Suprapubic skin (tissue), 4 donors: ENCODE measurements at regions not wholly inside any gene's neighbourhood (a gene's known extent, or its start where the extent isn't known, plus 50 kb on each side); places are given as distances from the start of the nearest gene placed in this dataset.

Experiments
- DNase-seq, 2 donors: peaks; one replicate each; pipeline ENCODE4 v3.0.0-alpha.2; 2019; ENCODE audit warnings: low spot score in 2 of 2
- H3K27ac ChIP-seq: fragments of 200-600 bp; sonication (generic); one replicate; pipeline ENCODE4 v1.5.1; 2019
- H3K27me3 ChIP-seq: fragments of 200-600 bp; sonication (generic); one replicate; pipeline ENCODE4 v1.5.1; 2019
- H3K36me3 ChIP-seq: fragments of 200-600 bp; sonication (generic); one replicate; pipeline ENCODE4 v1.5.1; 2019
- H3K4me1 ChIP-seq: fragments of 200-600 bp; sonication (generic); one replicate; pipeline ENCODE4 v1.5.1; 2019
- H3K4me3 ChIP-seq: fragments of 200-600 bp; sonication (generic); one replicate; pipeline ENCODE4 v1.5.1; 2019; ENCODE audit warnings: mild to moderate bottlenecking
- H3K9me3 ChIP-seq: fragments of 200-600 bp; sonication (generic); one replicate; pipeline ENCODE4 v1.5.1; 2019
- CTCF ChIP-seq, 2 donors: fragments of 200-600 bp in 1 of 2; fragments of 450-650 bp in 1 of 2; sonication (generic) in 1 of 2; IDR thresholded peaks; one replicate each; pipeline ENCODE4 v1.5.1; 2016 to 2019; ENCODE audit warnings: antibody characterized with exemption in 2 of 2, mild to moderate bottlenecking in 1 of 2, moderate library complexity in 1 of 2
- EP300 ChIP-seq: sonication (generic); formaldehyde crosslinking; IDR thresholded peaks from one replicate; pipeline ENCODE4 v1.6.1; 2017; ENCODE audit warnings: antibody characterized with exemption
- POLR2A ChIP-seq, 2 donors: fragments of 450-650 bp; IDR thresholded peaks; one replicate each; pipeline ENCODE4 v1.6.1; 2017; ENCODE audit warnings: antibody characterized with exemption in 2 of 2, mild to moderate bottlenecking in 2 of 2, moderate library complexity in 2 of 2
- POLR2AphosphoS5 ChIP-seq, 3 donors: sonication (generic); formaldehyde crosslinking; IDR thresholded peaks; one replicate each; pipeline ENCODE4 v1.6.1; 2017; ENCODE audit warnings: antibody characterized with exemption in 3 of 3
- WGBS: methylation state at CpG from one replicate; pipeline ENCODE4 v1.1.5; 2018; 5-methylcytosine and 5-hydroxymethylcytosine counted together

- Histone ChIP-seq H3K27me3 (no peaks in the 10 kb centered on the region), H3K27ac (no peak overlapping the region), H3K36me3 (no peaks in the 10 kb centered on the region), H3K4me1 (no peaks in the 10 kb centered on the region), H3K9me3 (peaks cover 5% of the 10 kb centered on the region), H3K4me3 (no peak overlapping the region)
- 33% methylated on average over 1 of the region's 1 CpG for WGBS
- no peak for DNase-seq
- TF ChIP-seq EP300 = no peak
These were observed 478.3 kb upstream of the EDIL3 start for GRCh38 chr5:84863020-84863419.

GRCh38 chr5:84862132-84862531 lies 477.5 kb upstream of the EDIL3 start:
- DNase-seq = no peak
- Histone ChIP-seq H3K27me3 (no peaks in the 10 kb centered on the region), H3K36me3 (no peaks in the 10 kb centered on the region), H3K9me3 (peaks cover 5% of the 10 kb centered on the region), H3K4me1 (no peaks in the 10 kb centered on the region), H3K27ac (no peak overlapping the region), H3K4me3 (no peak overlapping the region)
- TF ChIP-seq CTCF (IDR thresholded peaks at IDR 0.05) (no peak), POLR2AphosphoS5 (IDR thresholded peaks at IDR 0.05) (no peak), EP300 (no peak), POLR2A (IDR thresholded peaks at IDR 0.05) (no peak)
- 84% methylated on average over 7 of the region's 7 CpGs for WGBS

GRCh38 chr5:84861306-84861705 lies 476.6 kb upstream of the EDIL3 start:
- no peaks in the 10 kb centered on the region for H3K27me3 ChIP-seq
- no peak overlapping the region for H3K4me3 ChIP-seq
- H3K36me3 ChIP-seq = no peaks in the 10 kb centered on the region
- no peak for DNase-seq
- no peaks in the 10 kb centered on the region for H3K4me1 ChIP-seq
- TF ChIP-seq POLR2A (IDR thresholded peaks at IDR 0.05) (no peak), EP300 (no peak), POLR2AphosphoS5 (IDR thresholded peaks at IDR 0.05) (no peak), CTCF (IDR thresholded peaks at IDR 0.05) (no peak)
- WGBS = 70% methylated on average over 2 of the region's 2 CpGs
- peaks cover 5% of the 10 kb centered on the region for H3K9me3 ChIP-seq
- no peak overlapping the region for H3K27ac ChIP-seq

GRCh38 chr5:84859056-84859455 lies 474.4 kb upstream of the EDIL3 start:
- no peak for DNase-seq
- peaks cover 5% of the 10 kb centered on the region for H3K9me3 ChIP-seq
- no peaks in the 10 kb centered on the region for H3K27me3 ChIP-seq
- TF ChIP-seq POLR2AphosphoS5 (IDR thresholded peaks at IDR 0.05) = no peak
- TF ChIP-seq POLR2A (IDR thresholded peaks at IDR 0.05) = no peak
- TF ChIP-seq EP300 = no peak
- no peak for TF ChIP-seq CTCF (IDR thresholded peaks at IDR 0.05)
- H3K27ac ChIP-seq = no peak overlapping the region
- H3K4me1 ChIP-seq = no peaks in the 10 kb centered on the region
- WGBS = 68% methylated on average over 1 of the region's 1 CpG
- H3K4me3 ChIP-seq = no peak overlapping the region
- H3K36me3 ChIP-seq = no peaks in the 10 kb centered on the region

GRCh38 chr5:84831701-84832100 lies 447.0 kb upstream of the EDIL3 start:
- Histone ChIP-seq H3K36me3 (no peaks in the 10 kb centered on the region), H3K27ac (no peak overlapping the region), H3K4me1 (no peaks in the 10 kb centered on the region), H3K27me3 (no peaks in the 10 kb centered on the region), H3K9me3 (no peaks in the 10 kb centered on the region), H3K4me3 (no peak overlapping the region)
- 90% methylated on average over 1 of the region's 1 CpG for WGBS
- TF ChIP-seq POLR2AphosphoS5 (IDR thresholded peaks at IDR 0.05) = no peak
- TF ChIP-seq EP300 = no peak
- no peak for TF ChIP-seq POLR2A (IDR thresholded peaks at IDR 0.05)
- DNase-seq = no peak

- 95% methylated on average over 18 of the region's 28 CpGs for WGBS
- Histone ChIP-seq H3K4me3 (no peak overlapping the region), H3K9me3 (no peaks in the 10 kb centered on the region), H3K27ac (no peak overlapping the region), H3K4me1 (no peaks in the 10 kb centered on the region), H3K36me3 (no peaks in the 10 kb centered on the region), H3K27me3 (no peaks in the 10 kb centered on the region)
- TF ChIP-seq CTCF (IDR thresholded peaks at IDR 0.05) (no peak), POLR2A (IDR thresholded peaks at IDR 0.05) (no peak), POLR2AphosphoS5 (IDR thresholded peaks at IDR 0.05) (no peak), EP300 (no peak)
- no peak for DNase-seq
These were observed 445.6 kb upstream of the EDIL3 start for GRCh38 chr5:84830265-84830664.
